ENCODE measurements at regions not wholly inside any gene's neighbourhood (a gene's known extent, or its start where the extent isn't known, plus 50 kb on each side); places are given as distances from the start of the nearest gene placed in this dataset.

DNA sequence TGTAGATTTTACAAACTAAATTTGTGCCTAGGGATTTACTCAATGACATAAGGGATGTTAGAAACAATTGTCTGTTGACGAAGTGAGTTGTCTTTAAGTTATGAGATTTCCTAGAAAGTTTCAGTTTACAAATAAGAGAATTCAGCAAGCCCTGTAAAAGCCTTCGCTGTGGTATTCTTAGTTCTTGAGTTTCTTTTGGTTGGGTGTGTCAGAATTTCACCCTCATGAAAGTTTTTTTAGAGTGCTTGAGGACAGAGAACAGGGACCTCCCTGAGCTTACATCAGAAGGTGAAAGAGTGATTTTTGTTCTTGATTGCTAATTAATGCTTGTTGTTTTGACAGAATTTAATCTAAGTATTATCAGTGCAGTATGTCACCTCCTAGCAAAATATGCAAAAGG is 2628.2 kb downstream of the ARAP2 start:
- Mint-ChIP-seq H3K9me3 (peaks cover 8% of the 10 kb centered on the region), H3K4me3 (no peak overlapping the region), H3K4me1 (no peaks in the 10 kb centered on the region), H3K27ac (no peak overlapping the region), H3K36me3 (ENCODE audit: low read depth) (no peaks in the 10 kb centered on the region), H3K27me3 (no peaks in the 10 kb centered on the region)
- intact Hi-C loops (cut with micrococcal nuclease) = no loop called here
- ChIA-PET POLR2A (no interaction called here), CTCF (no interaction called here)
- no peak for DNase-seq
- ATAC-seq (ENCODE audit: low read depth) = no peak
- TF ChIP-seq, protein P1, sequence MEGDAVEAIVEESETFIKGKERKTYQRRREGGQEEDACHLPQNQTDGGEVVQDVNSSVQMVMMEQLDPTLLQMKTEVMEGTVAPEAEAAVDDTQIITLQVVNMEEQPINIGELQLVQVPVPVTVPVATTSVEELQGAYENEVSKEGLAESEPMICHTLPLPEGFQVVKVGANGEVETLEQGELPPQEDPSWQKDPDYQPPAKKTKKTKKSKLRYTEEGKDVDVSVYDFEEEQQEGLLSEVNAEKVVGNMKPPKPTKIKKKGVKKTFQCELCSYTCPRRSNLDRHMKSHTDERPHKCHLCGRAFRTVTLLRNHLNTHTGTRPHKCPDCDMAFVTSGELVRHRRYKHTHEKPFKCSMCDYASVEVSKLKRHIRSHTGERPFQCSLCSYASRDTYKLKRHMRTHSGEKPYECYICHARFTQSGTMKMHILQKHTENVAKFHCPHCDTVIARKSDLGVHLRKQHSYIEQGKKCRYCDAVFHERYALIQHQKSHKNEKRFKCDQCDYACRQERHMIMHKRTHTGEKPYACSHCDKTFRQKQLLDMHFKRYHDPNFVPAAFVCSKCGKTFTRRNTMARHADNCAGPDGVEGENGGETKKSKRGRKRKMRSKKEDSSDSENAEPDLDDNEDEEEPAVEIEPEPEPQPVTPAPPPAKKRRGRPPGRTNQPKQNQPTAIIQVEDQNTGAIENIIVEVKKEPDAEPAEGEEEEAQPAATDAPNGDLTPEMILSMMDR (IDR thresholded peaks at IDR 0.05) = no peak

GRCh38 chr4:33625748-33626147 is 2618.6 kb downstream of the ARAP2 start:
- ChIA-PET CTCF (no interaction called here), POLR2A (no interaction called here)
- DNase-seq (no peak), ATAC-seq (ENCODE audit: low read depth) (no peak)
- H3K27ac Mint-ChIP-seq = no peak overlapping the region
- intact Hi-C loops (cut with micrococcal nuclease) = no loop called here
- H3K27me3 Mint-ChIP-seq = no peaks in the 10 kb centered on the region
- no peak overlapping the region for H3K4me3 Mint-ChIP-seq
- H3K4me1 Mint-ChIP-seq = no peaks in the 10 kb centered on the region
- TF ChIP-seq, protein P1 (IDR thresholded peaks at IDR 0.05) = no peak
- H3K9me3 Mint-ChIP-seq = peaks cover 5% of the 10 kb centered on the region
- H3K36me3 Mint-ChIP-seq (ENCODE audit: low read depth) = no peaks in the 10 kb centered on the region

DNA sequence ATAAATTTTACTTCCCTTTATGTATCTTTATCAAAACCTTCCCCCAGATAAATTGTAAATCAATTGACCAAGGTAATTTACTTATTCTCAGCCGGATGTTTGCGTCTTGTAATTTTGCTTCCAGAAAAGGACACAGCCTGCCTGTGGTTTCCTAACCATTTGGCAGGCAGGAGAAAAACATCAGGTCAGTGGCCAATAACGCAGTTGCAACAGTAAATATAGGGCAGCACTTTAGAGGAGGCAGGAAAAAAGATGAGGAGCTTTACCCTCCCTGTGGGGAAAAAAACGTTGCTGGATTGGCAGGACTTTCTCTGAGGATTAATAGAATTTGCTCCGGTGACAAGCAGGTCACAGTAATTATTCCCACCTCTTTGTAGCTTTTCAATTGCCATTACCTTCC is 2618.1 kb downstream of the ARAP2 start:
- no peaks in the 10 kb centered on the region for H3K36me3 Mint-ChIP-seq (ENCODE audit: low read depth)
- peaks cover 5% of the 10 kb centered on the region for H3K9me3 Mint-ChIP-seq
- DNase-seq (no peak), ATAC-seq (ENCODE audit: low read depth) (no peak)
- ChIA-PET CTCF (no interaction called here), POLR2A (no interaction called here)
- intact Hi-C loops (cut with micrococcal nuclease) = no loop called here
- no peak overlapping the region for H3K27ac Mint-ChIP-seq
- H3K4me3 Mint-ChIP-seq = no peak overlapping the region
- no peaks in the 10 kb centered on the region for H3K4me1 Mint-ChIP-seq
- no peaks in the 10 kb centered on the region for H3K27me3 Mint-ChIP-seq
- TF ChIP-seq, protein P1 (IDR thresholded peaks at IDR 0.05) = no peak

DNA sequence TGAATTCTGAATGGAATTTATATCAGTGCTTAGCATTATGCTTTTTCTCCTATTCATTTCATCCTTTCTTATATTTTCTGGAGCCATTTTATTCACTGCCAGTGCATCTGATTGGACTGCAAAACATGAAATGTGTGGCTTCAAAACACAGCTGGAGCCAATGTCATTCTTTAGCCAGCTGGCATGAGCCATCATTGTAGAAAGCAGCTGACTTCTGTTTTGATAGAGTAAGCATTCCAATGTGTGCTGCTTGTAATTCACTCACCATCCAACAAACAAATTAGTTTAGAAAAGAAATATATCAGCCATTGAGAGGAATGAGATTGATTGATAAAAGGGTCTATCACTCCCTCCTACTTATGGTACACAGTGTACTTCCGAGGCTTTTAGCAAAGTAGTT is 2616.0 kb downstream of the ARAP2 start:
- ChIA-PET POLR2A (no interaction called here), CTCF (no interaction called here)
- TF ChIP-seq, protein P1 (IDR thresholded peaks at IDR 0.05) = no peak
- no peak overlapping the region for H3K4me3 Mint-ChIP-seq
- no peaks in the 10 kb centered on the region for H3K36me3 Mint-ChIP-seq (ENCODE audit: low read depth)
- H3K4me1 Mint-ChIP-seq = no peaks in the 10 kb centered on the region
- H3K27me3 Mint-ChIP-seq = no peaks in the 10 kb centered on the region
- no peak for DNase-seq
- no peak overlapping the region for H3K27ac Mint-ChIP-seq
- intact Hi-C loops (cut with micrococcal nuclease) = no loop called here
- H3K9me3 Mint-ChIP-seq = peaks cover 6% of the 10 kb centered on the region
- ATAC-seq (ENCODE audit: low read depth) = no peak

- CTCF ChIA-PET = no interaction called here
- TF ChIP-seq, protein P1 (IDR thresholded peaks at IDR 0.05) = no peak
- intact Hi-C loops (cut with micrococcal nuclease) = no loop called here
- POLR2A ChIA-PET = no interaction called here
- Mint-ChIP-seq H3K4me1 (no peaks in the 10 kb centered on the region), H3K4me3 (no peak overlapping the region), H3K9me3 (peaks cover 7% of the 10 kb centered on the region), H3K27ac (no peak overlapping the region), H3K27me3 (no peaks in the 10 kb centered on the region), H3K36me3 (ENCODE audit: low read depth) (no peaks in the 10 kb centered on the region)
- DNase-seq (no peak), ATAC-seq (ENCODE audit: low read depth) (no peak)
These were observed 2595.3 kb downstream of the ARAP2 start for GRCh38 chr4:33649015-33649414.

Data from activated B cell treated with CpG ODN at 0.5 μM for 24 hours (primary cell).